Omental fat pad (tissue), 3 donors: ENCODE measurements at regions not wholly inside any gene's neighbourhood (a gene's known extent, or its start where the extent isn't known, plus 50 kb on each side); places are given as distances from the start of the nearest gene placed in this dataset.

ENCODE experiments used
- ATAC-seq: fragments of 150-250 bp; one replicate; pipeline ENCODE4 v1.9.1; 2016; ENCODE audit warnings: mild to moderate bottlenecking, moderate library complexity; ENCODE audit not compliant: low FRiP score
- DNase-seq: peaks from one replicate; pipeline ENCODE4 v3.0.0-alpha.2; 2019; ENCODE audit warnings: low spot score
- TF ChIP-seq, protein P1 (sequence below), 3 donors: fragments of 450-650 bp; IDR thresholded peaks; one replicate each; pipeline ENCODE4 v1.5.1; 2016 to 2017; ENCODE audit warnings: antibody characterized with exemption in 3 of 3, mild to moderate bottlenecking in 3 of 3, moderate library complexity in 2 of 3

- TF ChIP-seq, protein P1, sequence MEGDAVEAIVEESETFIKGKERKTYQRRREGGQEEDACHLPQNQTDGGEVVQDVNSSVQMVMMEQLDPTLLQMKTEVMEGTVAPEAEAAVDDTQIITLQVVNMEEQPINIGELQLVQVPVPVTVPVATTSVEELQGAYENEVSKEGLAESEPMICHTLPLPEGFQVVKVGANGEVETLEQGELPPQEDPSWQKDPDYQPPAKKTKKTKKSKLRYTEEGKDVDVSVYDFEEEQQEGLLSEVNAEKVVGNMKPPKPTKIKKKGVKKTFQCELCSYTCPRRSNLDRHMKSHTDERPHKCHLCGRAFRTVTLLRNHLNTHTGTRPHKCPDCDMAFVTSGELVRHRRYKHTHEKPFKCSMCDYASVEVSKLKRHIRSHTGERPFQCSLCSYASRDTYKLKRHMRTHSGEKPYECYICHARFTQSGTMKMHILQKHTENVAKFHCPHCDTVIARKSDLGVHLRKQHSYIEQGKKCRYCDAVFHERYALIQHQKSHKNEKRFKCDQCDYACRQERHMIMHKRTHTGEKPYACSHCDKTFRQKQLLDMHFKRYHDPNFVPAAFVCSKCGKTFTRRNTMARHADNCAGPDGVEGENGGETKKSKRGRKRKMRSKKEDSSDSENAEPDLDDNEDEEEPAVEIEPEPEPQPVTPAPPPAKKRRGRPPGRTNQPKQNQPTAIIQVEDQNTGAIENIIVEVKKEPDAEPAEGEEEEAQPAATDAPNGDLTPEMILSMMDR (IDR thresholded peaks at IDR 0.05): no peak
- no peak for DNase-seq
Observed at GRCh38 chr12:65647074-65647473, 177.2 kb upstream of the HMGA2 start.

GRCh38 chr12:65648461-65648860 is 175.8 kb upstream of the HMGA2 start:
- ATAC-seq (no peak), DNase-seq (no peak)
- TF ChIP-seq, protein P1 (IDR thresholded peaks at IDR 0.05): no peak

More at GRCh38 chr12:65647074-65647473, 177.2 kb upstream of the HMGA2 start:
- no peak for ATAC-seq

DNA sequence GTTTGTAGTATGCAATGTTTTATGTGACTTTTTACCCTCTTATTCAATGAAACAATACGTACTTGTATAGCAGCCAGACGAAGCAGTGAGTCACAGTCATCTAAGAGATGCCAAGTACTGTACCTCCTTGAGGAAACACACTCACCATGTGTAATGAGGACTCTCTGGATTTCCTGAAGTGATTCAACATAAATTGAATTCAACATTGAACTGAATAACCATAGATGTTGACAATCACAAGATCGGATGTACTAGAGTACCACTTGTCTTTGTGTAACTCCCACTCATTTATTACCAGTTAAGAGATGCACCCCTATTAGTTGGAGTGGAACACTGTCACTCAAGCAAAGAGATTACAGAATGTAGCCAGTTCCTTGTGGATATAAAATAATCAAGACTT is 175.2 kb upstream of the HMGA2 start:
- no peak for DNase-seq
- no peak for ATAC-seq
- TF ChIP-seq, protein P1 (IDR thresholded peaks at IDR 0.05): no peak

DNA sequence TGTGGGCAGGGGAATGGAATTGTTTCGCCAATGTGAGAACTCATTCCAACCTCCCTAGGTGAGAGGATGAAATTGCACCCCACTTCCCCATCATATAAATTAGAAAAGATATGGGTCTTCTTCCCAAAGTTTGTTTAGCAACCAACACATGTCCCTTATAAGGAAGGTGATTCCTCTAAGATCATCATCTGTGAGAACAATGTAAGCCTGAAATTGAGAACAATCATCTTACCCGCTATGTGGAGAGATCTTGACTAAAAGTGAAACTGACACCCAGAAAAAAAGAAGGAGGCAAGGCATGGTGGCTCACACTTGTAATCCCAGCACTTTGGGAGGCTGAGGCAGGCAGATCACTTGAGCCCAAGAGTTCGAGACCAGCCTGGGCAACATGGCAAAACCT is 173.2 kb upstream of the HMGA2 start:
- ATAC-seq (no peak), DNase-seq (no peak)
- TF ChIP-seq, protein P1 (IDR thresholded peaks at IDR 0.05): no peak

- ATAC-seq: no peak
- TF ChIP-seq, protein P1 (IDR thresholded peaks at IDR 0.05): no peak
- DNase-seq: no peak
Observed at GRCh38 chr12:65653321-65653720, 171.0 kb upstream of the HMGA2 start.

- TF ChIP-seq, protein P1 (IDR thresholded peaks at IDR 0.05): no peak
- DNase-seq: no peak
Observed at GRCh38 chr12:65653946-65654629, 170.2 kb upstream of the HMGA2 start.

DNA sequence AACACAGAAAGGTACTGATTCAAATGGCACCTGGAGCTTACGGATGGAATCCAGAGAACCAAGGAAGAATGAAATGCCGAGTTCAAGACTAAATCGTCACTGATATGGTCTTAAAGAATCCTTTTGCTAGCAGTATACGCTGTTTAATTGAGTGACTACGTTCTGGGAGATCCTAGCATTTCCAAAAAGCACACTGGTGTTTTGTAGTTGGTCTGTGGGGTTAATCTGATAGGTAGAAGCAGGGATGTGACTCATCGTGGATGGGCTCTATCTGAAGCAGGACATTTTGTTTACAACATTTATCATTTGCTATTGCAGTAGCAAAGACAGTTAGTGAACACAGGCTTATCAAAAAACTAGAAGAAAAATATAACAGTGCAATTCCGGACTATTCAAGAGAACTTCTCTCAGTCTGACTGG is 169.2 kb upstream of the HMGA2 start:
- TF ChIP-seq, protein P1 (IDR thresholded peaks at IDR 0.05): no peak
- ATAC-seq (no peak), DNase-seq (no peak)

More at GRCh38 chr12:65653946-65654629, 170.2 kb upstream of the HMGA2 start:
- ATAC-seq: no peak
